H1 (cell line): ENCODE measurements at regions not wholly inside any gene's neighbourhood (a gene's known extent, or its start where the extent isn't known, plus 50 kb on each side); places are given as distances from the start of the nearest gene placed in this dataset.

ENCODE experiments used
- CTCF ChIA-PET: fragments of 300-600 bp; sonication (Branson Sonifier 250); formaldehyde crosslinking; loops from one replicate; lab custom pipeline; 2021; ENCODE audit not compliant: partially characterized antibody; lab: Charles Lee
- POLR2A ChIA-PET: fragments of 300-600 bp; sonication (Branson Sonifier 250); formaldehyde crosslinking; loops from one replicate; lab custom pipeline; 2021; ENCODE audit warnings: inconsistent platforms; ENCODE audit not compliant: partially characterized antibody; lab: Charles Lee
- DNase-seq, 2 experiments: peaks; one replicate each; pipeline versions ENCODE4 v3.0.0 to v3.0.0-alpha.2; 2010 to 2022; ENCODE audit warnings: low spot score in 2 of 2, low read depth in 1 of 2, mixed read lengths in 1 of 2
- FAIRE-seq: peaks from 2 replicates; lab custom pipeline; 2011; peaks lifted over from hg19 to GRCh38; lab: Jason Lieb, UNC
- H2AFZ ChIP-seq: 2 replicates; pipeline ENCODE4 v1.8.1; 2012; ENCODE audit warnings: low read length, inconsistent platforms
- H2AK5ac ChIP-seq: 2 replicates; pipeline ENCODE4 v1.6.1; 2013; ENCODE audit warnings: low read depth, low read length
- H2BK120ac ChIP-seq: replicated peaks from 2 replicates; pipeline ENCODE3; 2013; ENCODE audit warnings: low read depth, low read length, inconsistent platforms
- H2BK12ac ChIP-seq: 2 replicates; pipeline ENCODE4 v1.6.1; 2013; ENCODE audit warnings: low read depth, low read length
- H2BK15ac ChIP-seq: 2 replicates; pipeline ENCODE4 v1.6.1; 2013; ENCODE audit warnings: low read length
- H2BK20ac ChIP-seq: 2 replicates; pipeline ENCODE4 v1.6.1; 2013; ENCODE audit warnings: low read length
- H2BK5ac ChIP-seq: 2 replicates; pipeline ENCODE4 v1.6.1; 2013; ENCODE audit warnings: low read depth, low read length
- H3K14ac ChIP-seq: 2 replicates; pipeline ENCODE4 v1.6.1; 2013; ENCODE audit warnings: inconsistent platforms; ENCODE audit not compliant: insufficient read length
- H3K18ac ChIP-seq: 2 replicates; pipeline ENCODE4 v1.6.1; 2013; ENCODE audit warnings: low read length; ENCODE audit errors: extremely low read depth
- H3K23ac ChIP-seq: 2 replicates; pipeline ENCODE4 v1.6.1; 2013; ENCODE audit warnings: inconsistent platforms; ENCODE audit not compliant: insufficient read length
- H3K23me2 ChIP-seq: 2 replicates; pipeline ENCODE4 v1.6.1; 2013; ENCODE audit warnings: low read depth, low read length
- H3K27ac ChIP-seq: 2 replicates; pipeline ENCODE4 v1.6.1; 2011; ENCODE audit warnings: low read depth, low read length, inconsistent platforms
- H3K27me3 ChIP-seq, 4 experiments: replicated peaks in 1 of 4; 1 replicate in 1 of 4; 2 replicates in 3 of 4; pipeline versions ENCODE4 v1.6.1 to v1.8.1; 2011 to 2013; ENCODE audit warnings: low read length in 3 of 4, mild to moderate bottlenecking in 3 of 4, inconsistent platforms in 2 of 4, mixed read lengths in 2 of 4, moderate library complexity in 1 of 4; ENCODE audit not compliant: control insufficient read depth in 3 of 4, insufficient read depth in 3 of 4; ENCODE audit errors: extremely low read depth in 1 of 4
- H3K36me3 ChIP-seq, 4 experiments: 2 replicates each; pipeline versions ENCODE4 v1.6.1 to v1.8.1; 2011 to 2013; ENCODE audit warnings: mild to moderate bottlenecking in 4 of 4, low read length in 3 of 4, moderate library complexity in 2 of 4, control low read depth in 1 of 4, inconsistent platforms in 1 of 4; ENCODE audit not compliant: insufficient read depth in 4 of 4, control insufficient read depth in 2 of 4
- H3K4ac ChIP-seq: replicated peaks from 2 replicates; pipeline ENCODE3; 2013; ENCODE audit warnings: low read length, low read depth, mixed read lengths, inconsistent platforms; ENCODE audit not compliant: insufficient read length
- H3K4me1 ChIP-seq, 4 experiments: replicated peaks in 1 of 4; 1 replicate in 1 of 4; 2 replicates in 3 of 4; pipeline versions ENCODE4 v1.6.1 to v1.8.1; 2011 to 2013; ENCODE audit warnings: low read length in 3 of 4, inconsistent platforms in 2 of 4, mixed read lengths in 1 of 4; ENCODE audit not compliant: insufficient read depth in 4 of 4, control insufficient read depth in 3 of 4
- H3K4me2 ChIP-seq, 2 experiments: 2 replicates each; pipeline versions ENCODE4 v1.6.1 to v1.8.1; 2011 to 2013; ENCODE audit warnings: low read depth in 2 of 2, low read length in 2 of 2, control low read depth in 1 of 2, inconsistent platforms in 1 of 2, mild to moderate bottlenecking in 1 of 2; ENCODE audit not compliant: insufficient read depth in 1 of 2
- H3K4me3 ChIP-seq, 4 experiments: fragments of 200-600, 300-600 bp in 1 of 4; sonication (generic), shearing (Covaris generic), sonication (Bioruptor Twin) in 1 of 4; 2 replicates each; pipeline versions ENCODE4 v1.5.1 to v1.8.1; 2011 to 2016; ENCODE audit warnings: low read length in 4 of 4, low read depth in 3 of 4, control low read depth in 2 of 4, inconsistent platforms in 2 of 4, mild to moderate bottlenecking in 2 of 4, mixed read lengths in 1 of 4, moderate library complexity in 1 of 4; ENCODE audit not compliant: insufficient read depth in 2 of 4; ENCODE audit errors: extremely low read depth in 1 of 4
- H3K56ac ChIP-seq: replicated peaks from 2 replicates; pipeline ENCODE3; 2013; ENCODE audit warnings: low read depth, mild to moderate bottlenecking, mixed read lengths, low read length, inconsistent platforms; ENCODE audit not compliant: insufficient read length
- H3K79me1 ChIP-seq: 2 replicates; pipeline ENCODE4 v1.6.1; 2013; ENCODE audit warnings: low read depth, low read length, control low read depth
- H3K79me2 ChIP-seq, 2 experiments: 2 replicates each; pipeline versions ENCODE4 v1.6.1 to v1.8.1; 2012 to 2013; ENCODE audit warnings: low read length in 2 of 2, mild to moderate bottlenecking in 2 of 2, inconsistent platforms in 1 of 2; ENCODE audit not compliant: insufficient read depth in 2 of 2, control insufficient read depth in 1 of 2
- H3K9ac ChIP-seq, 4 experiments: replicated peaks in 1 of 4; 1 replicate in 1 of 4; 2 replicates in 3 of 4; pipeline versions ENCODE4 v1.6.1 to v1.8.1; 2011 to 2013; ENCODE audit warnings: low read depth in 3 of 4, low read length in 3 of 4, control low read depth in 2 of 4, mild to moderate bottlenecking in 2 of 4, moderate library complexity in 2 of 4, inconsistent platforms in 1 of 4; ENCODE audit errors: extremely low read depth in 1 of 4
- H3K9me3 ChIP-seq, 2 experiments: 2 replicates each; pipeline versions ENCODE4 v1.6.1 to v1.8.1; 2012 to 2013; ENCODE audit warnings: mild to moderate bottlenecking in 2 of 2, moderate library complexity in 2 of 2, control low read depth in 1 of 2, inconsistent platforms in 1 of 2, low read depth in 1 of 2, low read length in 1 of 2, mixed read lengths in 1 of 2; ENCODE audit not compliant: insufficient read depth in 2 of 2
- H4K20me1 ChIP-seq, 2 experiments: replicated peaks in 1 of 2; 2 replicates each; pipeline versions ENCODE3 to v1.8.1; 2011 to 2013; ENCODE audit warnings: inconsistent platforms in 2 of 2, low read length in 2 of 2, mild to moderate bottlenecking in 1 of 2; ENCODE audit not compliant: insufficient read depth in 2 of 2, control insufficient read depth in 1 of 2
- H4K5ac ChIP-seq: 2 replicates; pipeline ENCODE4 v1.6.1; 2013; ENCODE audit warnings: low read length, low read depth, mixed read lengths, inconsistent platforms; ENCODE audit not compliant: insufficient read length
- H4K8ac ChIP-seq: 2 replicates; pipeline ENCODE4 v1.8.0; 2013; ENCODE audit warnings: mild to moderate bottlenecking, moderate library complexity, low read length, inconsistent platforms; ENCODE audit not compliant: insufficient read depth; ENCODE audit errors: extremely low read depth
- H4K91ac ChIP-seq: replicated peaks from 2 replicates; pipeline ENCODE3; 2013; ENCODE audit warnings: low read length, mixed read lengths, inconsistent platforms; ENCODE audit not compliant: insufficient read length
- BACH1 ChIP-seq: IDR thresholded peaks from 2 replicates; pipeline ENCODE4 v1.6.1; 2012; ENCODE audit warnings: low read length, improper control_type of control experiment
- CBX5 ChIP-seq: fragments of 300-800, 300-1000 bp; sonication (generic); IDR thresholded peaks from 2 replicates; pipeline ENCODE4 v1.7.1; 2016; ENCODE audit warnings: antibody characterized with exemption, low read length, low read depth
- CHD1 ChIP-seq: IDR thresholded peaks from 2 replicates; pipeline ENCODE4 v1.6.1; 2012; ENCODE audit warnings: low read depth, low read length, improper control_type of control experiment
- CHD2 ChIP-seq: IDR thresholded peaks from 2 replicates; pipeline ENCODE4 v1.6.1; 2012; ENCODE audit warnings: low read length, improper control_type of control experiment
- E2F6 ChIP-seq: IDR thresholded peaks from 2 replicates; pipeline ENCODE4 v1.6.1; 2012; ENCODE audit warnings: inconsistent platforms
- EZH2 ChIP-seq: fragments of 200-600 bp; sonication (generic); IDR thresholded peaks from 2 replicates; pipeline ENCODE4 v1.7.1; 2012; ENCODE audit warnings: low read depth, mild to moderate bottlenecking, moderate library complexity, low read length, inconsistent platforms; ENCODE audit not compliant: severe bottlenecking
- GTF2F1 ChIP-seq: IDR thresholded peaks from 2 replicates; pipeline ENCODE4 v1.6.1; 2012; ENCODE audit warnings: low read depth, low read length, improper control_type of control experiment, borderline replicate concordance
- MAFK ChIP-seq: IDR thresholded peaks from 2 replicates; pipeline ENCODE4 v1.6.1; 2012; ENCODE audit warnings: low read depth, mild to moderate bottlenecking, improper control_type of control experiment, low read length
- NRF1 ChIP-seq: IDR thresholded peaks from 2 replicates; pipeline ENCODE4 v1.6.1; 2011; ENCODE audit warnings: mild to moderate bottlenecking, low read depth, low read length, improper control_type of control experiment
- POU5F1 ChIP-seq: IDR thresholded peaks from 2 replicates; pipeline ENCODE4 v1.6.1; 2011; ENCODE audit warnings: low read depth, mild to moderate bottlenecking, low read length, moderate library complexity
- RBBP5 ChIP-seq: IDR thresholded peaks from 2 replicates; pipeline ENCODE4 v1.7.1; 2012; ENCODE audit warnings: low read depth, mild to moderate bottlenecking, inconsistent platforms, low read length, moderate library complexity, borderline replicate concordance
- SP2 ChIP-seq: IDR thresholded peaks from 2 replicates; pipeline ENCODE4 v1.6.1; 2012; ENCODE audit warnings: mild to moderate bottlenecking, low read length, inconsistent platforms
- SUZ12 ChIP-seq: fragments of 200-600 bp; sonication (generic); IDR thresholded peaks from 2 replicates; pipeline ENCODE4 v1.6.1; 2012; ENCODE audit warnings: mild to moderate bottlenecking, inconsistent platforms, low read length, moderate library complexity, mixed read lengths
- USF2 ChIP-seq: IDR thresholded peaks from 2 replicates; pipeline ENCODE4 v1.6.1; 2011; ENCODE audit warnings: low read length, improper control_type of control experiment
- ZNF274 ChIP-seq: IDR thresholded peaks from 2 replicates; pipeline ENCODE4 v1.7.0; 2012; ENCODE audit warnings: low read length, borderline replicate concordance; ENCODE audit errors: extremely low read depth

- Histone ChIP-seq H3K36me3 (no peaks in the 10 kb centered on the region), H2AK5ac (no peak overlapping the region), H3K27me3 (no peaks in the 10 kb centered on the region), H3K56ac (peak overlapping the region; percentile 40), H3K14ac (no peak overlapping the region), H3K4me1 (no peaks in the 10 kb centered on the region), H2BK5ac (no peak overlapping the region), H4K8ac (no peak overlapping the region), H3K23ac (no peak overlapping the region), H4K20me1 (no peaks in the 10 kb centered on the region), H3K4me2 (no peak overlapping the region), H4K5ac (no peak overlapping the region), H4K91ac (no peak overlapping the region), H3K4ac (no peak overlapping the region), H3K9ac (no peak overlapping the region), H3K79me1 (no peaks in the 10 kb centered on the region), H2BK20ac (no peak overlapping the region), H3K27ac (no peak overlapping the region), H2BK12ac (no peak overlapping the region), H2BK120ac (no peak overlapping the region), H2AFZ (no peak overlapping the region), H3K79me2 (no peaks in the 10 kb centered on the region), H3K23me2 (no peaks in the 10 kb centered on the region; the same call in 1 of the 2 replicates), H3K9me3 (no peaks in the 10 kb centered on the region), H3K4me3 (no peak overlapping the region), H3K18ac (no peak overlapping the region), H2BK15ac (no peak overlapping the region)
- ChIA-PET CTCF (no interaction called here), POLR2A (no interaction called here)
- DNase-seq (no peak), FAIRE-seq (no peak)
- TF ChIP-seq EZH2, result no peak
- TF ChIP-seq ZNF274, result no peak
- TF ChIP-seq MAFK, result no peak
- TF ChIP-seq BACH1, result no peak
- no peak for TF ChIP-seq CHD1
- TF ChIP-seq CHD2, result no peak
- TF ChIP-seq NRF1, result no peak
- TF ChIP-seq POU5F1, result no peak
- TF ChIP-seq GTF2F1, result no peak
- TF ChIP-seq USF2, result no peak
- TF ChIP-seq SUZ12, result no peak
- TF ChIP-seq E2F6, result no peak
- TF ChIP-seq CBX5, result no peak
- no peak for TF ChIP-seq SP2
- no peak for TF ChIP-seq RBBP5
Measured at GRCh38 chr3:135641761-135642160, 323.8 kb upstream of the PPP2R3A start.
